K562 (cell line): ENCODE measurements at regions not wholly inside any gene's neighbourhood (a gene's known extent, or its start where the extent isn't known, plus 50 kb on each side); places are given as distances from the start of the nearest gene placed in this dataset.

Experiments
- ATAC-seq: fragments of 200-7000 bp; cut with Tn5 transposase; 3 replicates; pipeline ENCODE4 v1.9.1; 2020; ENCODE audit warnings: moderate library complexity
- BruUV-seq: library from RNA; stranded (reverse); fragments of 400-500 nt; replicated peaks from 2 replicates; lab custom pipeline; 2021; lab: Mats Ljungman, UMichigan
- CTCF ChIA-PET: fragments of 300-600 bp; formaldehyde crosslinking; extraction: SDS; loops from one replicate; lab custom pipeline; 2021; ENCODE audit warnings: low intra/inter-chr PET ratio; lab: Yijun Ruan, JAX
- POLR2A ChIA-PET: fragments of 300-600, 350-650 bp; sonication (Branson Sonifier 250); formaldehyde crosslinking; extraction: SDS; loops from one replicate; lab custom pipeline; 2021; ENCODE audit warnings: antibody characterized with exemption, inconsistent platforms; lab: Yijun Ruan, JAX
- DNase-seq, 4 experiments: peaks; one replicate each; pipeline versions ENCODE4 v3.0.0 to v3.0.0-alpha.2; 2011 to 2018; ENCODE audit warnings: low spot score in 3 of 4, mixed read lengths in 3 of 4; ENCODE audit errors: extremely low read depth in 1 of 4
- FAIRE-seq: peaks from 2 replicates; lab custom pipeline; 2011; peaks lifted over from hg19 to GRCh38; lab: Jason Lieb, UNC
- H2AFZ ChIP-seq: 2 replicates; pipeline ENCODE4 v1.6.0; 2011; ENCODE audit warnings: low read depth, low read length, control low read depth, inconsistent platforms
- H3K27ac ChIP-seq: fragments of 200-600 bp; 3 replicates; pipeline ENCODE4 v1.8.0; 2011; ENCODE audit warnings: low read depth, mild to moderate bottlenecking, control low read depth, inconsistent platforms, low read length, moderate library complexity, mixed read lengths; ENCODE audit errors: extremely low read depth
- H3K27me3 ChIP-seq, 2 experiments: fragments of 300-600 bp in 1 of 2; 2 replicates in 1 of 2; 3 replicates in 1 of 2; pipeline versions ENCODE4 v1.6.0 to v1.8.0; 2011; ENCODE audit warnings: inconsistent platforms in 2 of 2, low read length in 2 of 2, mild to moderate bottlenecking in 1 of 2, mixed read lengths in 1 of 2, moderate library complexity in 1 of 2; ENCODE audit not compliant: control insufficient read depth in 2 of 2, insufficient read depth in 2 of 2
- H3K36me3 ChIP-seq: fragments of 300-600 bp; 3 replicates; pipeline ENCODE4 v1.8.0; 2011; ENCODE audit warnings: mild to moderate bottlenecking, low read length, inconsistent platforms; ENCODE audit not compliant: control insufficient read depth, insufficient read depth
- H3K4me1 ChIP-seq, 2 experiments: fragments of 200-600 bp in 1 of 2; replicated peaks in 1 of 2; 2 replicates in 1 of 2; 3 replicates in 1 of 2; pipeline versions ENCODE4 v1.5.1 to v1.8.0; 2011; ENCODE audit warnings: inconsistent platforms in 2 of 2, low read length in 2 of 2, mild to moderate bottlenecking in 1 of 2, mixed read lengths in 1 of 2, moderate library complexity in 1 of 2; ENCODE audit not compliant: control insufficient read depth in 2 of 2, insufficient read depth in 2 of 2
- H3K4me2 ChIP-seq: 2 replicates; pipeline ENCODE4 v1.6.1; 2011; ENCODE audit warnings: low read length, control low read depth, inconsistent platforms, mixed read lengths; ENCODE audit not compliant: insufficient read depth
- H3K4me3 ChIP-seq: fragments of 200-600 bp; sonication (generic), shearing (Covaris generic); 2 replicates; pipeline ENCODE4 v1.5.1; 2016; ENCODE audit warnings: control low read depth, inconsistent platforms
- H3K79me2 ChIP-seq: fragments of 200-600 bp; 3 replicates; pipeline ENCODE4 v1.8.0; 2011; ENCODE audit warnings: low read length, inconsistent platforms; ENCODE audit not compliant: control insufficient read depth, insufficient read depth
- H3K9ac ChIP-seq, 2 experiments: 2 replicates each; pipeline versions ENCODE4 v1.6.0 to v1.6.1; 2011; ENCODE audit warnings: low read depth in 2 of 2, low read length in 2 of 2, control low read depth in 1 of 2, inconsistent platforms in 1 of 2, mild to moderate bottlenecking in 1 of 2, mixed read lengths in 1 of 2; ENCODE audit not compliant: insufficient read depth in 1 of 2
- H3K9me1 ChIP-seq: one replicate; pipeline ENCODE4 v1.6.0; 2011; ENCODE audit warnings: inconsistent platforms, mild to moderate bottlenecking, low read length, moderate library complexity; ENCODE audit not compliant: control insufficient read depth, insufficient read depth
- H3K9me3 ChIP-seq: replicated peaks from 2 replicates; pipeline ENCODE4 v1.5.1; 2011; ENCODE audit warnings: low read depth, low read length, inconsistent platforms; ENCODE audit not compliant: control insufficient read depth, insufficient read depth
- H4K20me1 ChIP-seq: replicated peaks from 2 replicates; pipeline ENCODE4 v1.6.1; 2011; ENCODE audit warnings: low read length, inconsistent platforms, mixed read lengths; ENCODE audit not compliant: control insufficient read depth, insufficient read depth
- GMEB1 ChIP-seq: fragments of 250-450 bp; sonication (Bioruptor Pico); IDR thresholded peaks from 2 replicates; pipeline ENCODE4 v1.4.0; 2020; ENCODE audit warnings: mild to moderate bottlenecking
- NBN ChIP-seq: fragments of 450-650 bp; IDR thresholded peaks from 2 replicates; pipeline ENCODE4 v1.6.1; 2016; ENCODE audit warnings: low read depth, mild to moderate bottlenecking
- SP2 ChIP-seq: IDR thresholded peaks from 2 replicates; pipeline ENCODE4 v1.6.1; 2011; ENCODE audit warnings: mild to moderate bottlenecking, low read depth, low read length, moderate library complexity; ENCODE audit not compliant: poor library complexity, severe bottlenecking; ENCODE audit errors: extremely low read depth
- WGBS: fragments of 100-300 bp; shearing (Covaris generic); methylation state at CpG from one replicate; pipeline ENCODE4 v1.1.6; 2016; ENCODE audit warnings: low coverage, mixed read lengths; ENCODE audit not compliant: insufficient coverage; ENCODE audit errors: missing lambda C conversion rate; 5-methylcytosine and 5-hydroxymethylcytosine counted together
- in situ Hi-C: fragments of 300-500 bp; cut with MboI; formaldehyde crosslinking; loops from 4 replicates; pipeline ENCODE4 v1.15.0; 2018; ENCODE audit warnings: inconsistent platforms, mixed read lengths
- intact Hi-C: fragments of 100-400 bp; cut with micrococcal nuclease; formaldehyde crosslinking; loops from 2 replicates; pipeline ENCODE4 v1.14.2; 2022
- TF ChIP-seq, protein P1 (sequence below): fragments of 450-650 bp; IDR thresholded peaks from 2 replicates; pipeline ENCODE4 v1.6.1; 2016

GRCh38 chr3:148540266-148540665 lies 157.4 kb upstream of the AGTR1 start (continued):
- TF ChIP-seq, protein P1, sequence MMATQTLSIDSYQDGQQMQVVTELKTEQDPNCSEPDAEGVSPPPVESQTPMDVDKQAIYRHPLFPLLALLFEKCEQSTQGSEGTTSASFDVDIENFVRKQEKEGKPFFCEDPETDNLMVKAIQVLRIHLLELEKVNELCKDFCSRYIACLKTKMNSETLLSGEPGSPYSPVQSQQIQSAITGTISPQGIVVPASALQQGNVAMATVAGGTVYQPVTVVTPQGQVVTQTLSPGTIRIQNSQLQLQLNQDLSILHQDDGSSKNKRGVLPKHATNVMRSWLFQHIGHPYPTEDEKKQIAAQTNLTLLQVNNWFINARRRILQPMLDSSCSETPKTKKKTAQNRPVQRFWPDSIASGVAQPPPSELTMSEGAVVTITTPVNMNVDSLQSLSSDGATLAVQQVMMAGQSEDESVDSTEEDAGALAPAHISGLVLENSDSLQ, result no peak
- TF ChIP-seq, all 486 proteins: peak for 0

- H3K4me3 ChIP-seq, result no peak overlapping the region
- H4K20me1 ChIP-seq, result no peaks in the 10 kb centered on the region
- H3K9me3 ChIP-seq, result no peaks in the 10 kb centered on the region
- H3K27me3 ChIP-seq, result no peaks in the 10 kb centered on the region
- POLR2A ChIA-PET, result no interaction called here
- FAIRE-seq, result no peak
- no peaks in the 10 kb centered on the region for H3K36me3 ChIP-seq
- no peak for DNase-seq
- no peak for ATAC-seq
- no peaks in the 10 kb centered on the region for H3K79me2 ChIP-seq
- TF ChIP-seq NBN (no peak), SP2 (no peak), GMEB1 (CRISPR knock-in tag) (no peak)
- no peaks in the 10 kb centered on the region for H3K9me1 ChIP-seq
- no peak overlapping the region for H2AFZ ChIP-seq
- BruUV-seq, result no TSS peak
- no peak overlapping the region for H3K4me2 ChIP-seq
- no peak overlapping the region for H3K9ac ChIP-seq
- CTCF ChIA-PET, result no interaction called here
- H3K4me1 ChIP-seq, result no peaks in the 10 kb centered on the region
- intact Hi-C loops (no loop called here), in situ Hi-C loops (no loop called here)
- WGBS, result 0% methylated on average over 3 of the region's 3 CpGs
- H3K27ac ChIP-seq, result no peak overlapping the region
Measured at GRCh38 chr3:148540851-148541250, 156.9 kb upstream of the AGTR1 start.
